Ovary (tissue), 7 donors: ENCODE measurements at regions not wholly inside any gene's neighbourhood (a gene's known extent, or its start where the extent isn't known, plus 50 kb on each side); places are given as distances from the start of the nearest gene placed in this dataset.

Source experiments
- DNase-seq, 5 donors: peaks; one replicate each; pipeline ENCODE4 v3.0.0-alpha.2; 2019 to 2020
- H3K27ac ChIP-seq, 2 donors: fragments of 200-600 bp; one replicate each; pipeline versions ENCODE4 v1.5.1 to v1.8.0; 2019 to 2022
- H3K27me3 ChIP-seq: fragments of 200-600 bp; one replicate; pipeline ENCODE4 v1.8.0; 2022
- H3K36me3 ChIP-seq: fragments of 200-600 bp; sonication (generic); one replicate; pipeline ENCODE4 v1.5.1; 2019
- H3K4me1 ChIP-seq: one replicate; pipeline ENCODE4 v1.8.1; 2013; ENCODE audit warnings: mild to moderate bottlenecking, moderate library complexity; ENCODE audit not compliant: insufficient read depth
- H3K4me3 ChIP-seq: fragments of 200-600 bp; sonication (generic); one replicate; pipeline ENCODE4 v1.5.1; 2017
- H3K9me3 ChIP-seq, 2 donors: fragments of 200-600 bp in 1 of 2; sonication (generic) in 1 of 2; one replicate each; pipeline versions ENCODE4 v1.5.1 to v1.8.1; 2013 to 2019; ENCODE audit warnings: mild to moderate bottlenecking in 1 of 2, moderate library complexity in 1 of 2
- CTCF ChIP-seq, 3 donors: fragments of 450-650 bp in 2 of 3; fragments of 200-600 bp in 1 of 3; IDR thresholded peaks; one replicate each; pipeline versions ENCODE4 v1.5.1 to v1.8.0; 2016 to 2022; ENCODE audit warnings: antibody characterized with exemption in 3 of 3, mild to moderate bottlenecking in 1 of 3
- EP300 ChIP-seq: sonication (generic); formaldehyde crosslinking; IDR thresholded peaks from one replicate; pipeline ENCODE4 v1.6.1; 2017; ENCODE audit warnings: antibody characterized with exemption
- POLR2A ChIP-seq: fragments of 450-650 bp; IDR thresholded peaks from one replicate; pipeline ENCODE4 v1.6.1; 2017; ENCODE audit warnings: antibody characterized with exemption, mild to moderate bottlenecking, moderate library complexity
- WGBS, 3 donors: extraction: QIAGEN DNeasy Blood & Tissue Kit in 1 of 3; methylation state at CpG; one replicate each; pipeline versions ENCODE4 v1.1.5 to v1.1.7; 2013 to 2017; 5-methylcytosine and 5-hydroxymethylcytosine counted together
- intact Hi-C, 4 donors: fragments of 100-400 bp; cut with DNase I; formaldehyde crosslinking; loops; one replicate each; pipeline versions ENCODE4 v1.11.0 to v1.15.1; 2022 to 2023
- donor health status: DM: no; HTN: no; CAD: no; lungs with moderate emphysema.
- donor health status: DM: no; HTN: no; CAD: no.
- donor health status: Bipolar disorder and iron deficiency.
- donor health status: DM: no; HTN: no; CAD: no.
- donor health status: DM: yes; HTN: yes; CAD: no.

DNA sequence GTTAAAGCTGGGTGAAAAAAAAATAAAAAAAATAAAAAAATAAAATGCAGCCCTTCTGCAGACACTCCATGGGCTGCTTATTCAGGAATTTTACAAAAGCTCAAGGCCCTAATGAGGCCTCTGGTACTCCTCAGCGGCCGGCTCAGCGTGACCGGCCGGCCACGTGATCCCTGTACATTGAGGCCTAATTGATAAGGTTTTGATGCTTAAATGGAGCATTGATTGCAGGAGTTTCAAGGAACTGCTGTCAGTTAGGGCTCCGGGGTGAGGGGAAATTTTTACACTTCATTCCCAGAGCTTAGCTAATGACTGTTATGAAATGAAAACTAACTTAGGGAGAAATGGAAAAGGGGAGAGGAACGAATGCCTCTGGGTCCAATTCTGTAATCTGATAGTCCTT, 368.8 kb upstream of the KIRREL3 start:
- Histone ChIP-seq H3K27me3 (no peaks in the 10 kb centered on the region), H3K4me3 (no peak overlapping the region), H3K9me3 (no peaks in the 10 kb centered on the region), H3K36me3 (no peaks in the 10 kb centered on the region), H3K27ac (no peak overlapping the region), H3K4me1 (no peaks in the 10 kb centered on the region)
- DNase-seq: no peak
- intact Hi-C loops: no loop called here
- WGBS, 3 donors: 79 to 86% (median 79%) methylated on average over 8 of the region's 8 CpGs
- TF ChIP-seq POLR2A: no peak
- no peak for TF ChIP-seq CTCF (IDR thresholded peaks at IDR 0.05)
- TF ChIP-seq EP300: no peak

DNA sequence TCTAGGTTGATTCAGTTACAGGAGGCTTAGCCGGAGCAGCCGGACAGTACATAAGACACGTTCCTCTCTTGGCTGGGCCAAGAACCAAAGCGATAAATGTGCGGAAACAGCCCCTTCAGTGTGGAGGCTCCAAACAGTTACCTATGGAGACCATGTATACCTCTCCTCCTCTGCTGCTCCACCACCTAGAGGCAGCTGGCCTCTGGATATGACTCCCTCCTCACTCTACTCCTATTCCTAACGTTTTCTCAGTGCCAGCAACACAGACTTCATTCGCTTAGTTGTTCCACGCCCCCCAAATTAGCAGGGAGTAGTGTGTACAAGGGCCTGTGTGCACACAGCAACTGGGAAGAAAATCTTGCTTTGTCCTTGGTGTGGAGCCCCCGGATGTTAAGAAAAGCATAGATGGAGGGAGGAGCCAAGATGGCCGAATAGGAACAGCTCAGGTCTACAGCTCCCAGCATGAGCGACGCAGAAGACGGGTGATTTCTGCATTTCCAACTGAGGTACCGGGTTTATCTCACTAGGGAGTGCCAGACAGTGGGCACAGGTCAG, 362.3 kb upstream of the KIRREL3 start:
- no peaks in the 10 kb centered on the region for H3K27me3 ChIP-seq
- H3K36me3 ChIP-seq: no peaks in the 10 kb centered on the region
- TF ChIP-seq POLR2A (no peak), EP300 (no peak), CTCF (IDR thresholded peaks at IDR 0.05) (no peak)
- intact Hi-C loops: no loop called here
- no peaks in the 10 kb centered on the region for H3K4me1 ChIP-seq
- H3K4me3 ChIP-seq: no peak overlapping the region
- no peak for DNase-seq
- no peaks in the 10 kb centered on the region for H3K9me3 ChIP-seq
- 84 to 91% (median 86%) methylated on average over 14 of the region's 14 CpGs for WGBS, 3 donors
- H3K27ac ChIP-seq: no peak overlapping the region

DNA sequence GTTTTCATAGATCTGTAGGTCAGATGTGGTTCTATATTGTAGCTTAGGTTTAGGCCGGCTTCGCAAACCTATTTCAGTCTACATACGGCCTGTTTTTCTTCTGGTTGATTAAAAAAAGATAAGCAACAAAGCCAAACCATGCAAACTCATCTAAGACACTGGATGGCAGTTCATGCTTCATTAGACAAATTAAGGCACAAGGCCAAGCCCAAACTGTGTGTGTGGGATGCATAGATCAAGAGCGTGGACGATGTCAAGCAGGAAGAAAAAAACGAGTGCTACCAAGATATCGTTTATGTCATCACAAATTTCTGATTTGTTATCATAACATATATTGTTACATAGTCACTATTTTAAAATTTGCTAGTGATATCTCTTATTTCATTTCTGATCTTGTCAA, 357.6 kb upstream of the KIRREL3 start:
- intact Hi-C loops: no loop called here
- Histone ChIP-seq H3K4me1 (no peaks in the 10 kb centered on the region), H3K36me3 (no peaks in the 10 kb centered on the region), H3K27me3 (no peaks in the 10 kb centered on the region), H3K9me3 (no peaks in the 10 kb centered on the region), H3K27ac (no peak overlapping the region), H3K4me3 (no peak overlapping the region)
- DNase-seq: no peak
- TF ChIP-seq CTCF (IDR thresholded peaks at IDR 0.05) (no peak), EP300 (no peak), POLR2A (no peak)
- WGBS, 3 donors: 80 to 85% (median 80%) methylated on average over 7 of the region's 7 CpGs

GRCh38 chr11:127350476-127350875, 349.9 kb upstream of the KIRREL3 start:
- intact Hi-C loops: no loop called here
- no peaks in the 10 kb centered on the region for H3K27me3 ChIP-seq
- no peak overlapping the region for H3K4me3 ChIP-seq
- TF ChIP-seq EP300 (no peak), POLR2A (no peak), CTCF (IDR thresholded peaks at IDR 0.05) (no peak)
- no peak for DNase-seq
- H3K36me3 ChIP-seq: no peaks in the 10 kb centered on the region
- WGBS, 3 donors: 85 to 91% (median 88%) methylated on average over 3 of the region's 3 CpGs
- no peaks in the 10 kb centered on the region for H3K4me1 ChIP-seq
- H3K9me3 ChIP-seq: no peaks in the 10 kb centered on the region
- H3K27ac ChIP-seq: no peak overlapping the region
